DOHH2 (cell line): ENCODE measurements at regions not wholly inside any gene's neighbourhood (a gene's known extent, or its start where the extent isn't known, plus 50 kb on each side); places are given as distances from the start of the nearest gene placed in this dataset.

Source experiments
- H3F3A ChIP-seq: fragments of 200-600 bp; sonication (generic), shearing (Covaris generic); 2 replicates; pipeline ENCODE4 v1.6.0; 2016; ENCODE audit warnings: antibody characterized with exemption, mild to moderate bottlenecking; ENCODE audit not compliant: control insufficient read depth, insufficient read depth
- H3K27ac ChIP-seq: fragments of 200-600 bp; sonication (generic); 2 replicates; pipeline ENCODE4 v1.5.1; 2014; ENCODE audit warnings: low read depth, mild to moderate bottlenecking, low read length, moderate library complexity
- H3K27me3 ChIP-seq: fragments of 200-600 bp; sonication (generic); 2 replicates; pipeline ENCODE4 v1.6.1; 2014; ENCODE audit warnings: mild to moderate bottlenecking, low read length, mixed read lengths; ENCODE audit not compliant: control insufficient read depth
- H3K36me3 ChIP-seq: fragments of 200-600 bp; sonication (generic); 2 replicates; pipeline ENCODE4 v1.6.1; 2014; ENCODE audit warnings: mild to moderate bottlenecking, low read length, moderate library complexity, mixed read lengths; ENCODE audit not compliant: control insufficient read depth
- H3K4me1 ChIP-seq: fragments of 200-600 bp; sonication (generic); 2 replicates; pipeline ENCODE4 v1.6.1; 2014; ENCODE audit warnings: mild to moderate bottlenecking, low read length, mixed read lengths; ENCODE audit not compliant: control insufficient read depth
- H3K4me2 ChIP-seq: fragments of 200-600 bp; sonication (generic); 2 replicates; pipeline ENCODE4 v1.6.0; 2014; ENCODE audit warnings: mild to moderate bottlenecking, low read length, moderate library complexity
- H3K4me3 ChIP-seq: fragments of 200-600 bp; sonication (generic); 2 replicates; pipeline ENCODE4 v1.5.1; 2014; ENCODE audit warnings: mild to moderate bottlenecking, low read length, mixed read lengths
- H3K79me2 ChIP-seq: fragments of 200-600 bp; sonication (generic); 2 replicates; pipeline ENCODE4 v1.6.1; 2014; ENCODE audit warnings: mild to moderate bottlenecking, low read length, mixed read lengths; ENCODE audit not compliant: control insufficient read depth
- H3K9me2 ChIP-seq: fragments of 200-600 bp; sonication (generic); replicated peaks from 2 replicates; pipeline ENCODE4 v1.6.1; 2014; ENCODE audit warnings: mild to moderate bottlenecking, low read length, mixed read lengths; ENCODE audit not compliant: control insufficient read depth
- H3K9me3 ChIP-seq: fragments of 200-600 bp; sonication (generic); 2 replicates; pipeline ENCODE4 v1.6.1; 2014; ENCODE audit warnings: antibody characterized with exemption, low read length, mixed read lengths; ENCODE audit not compliant: control insufficient read depth, insufficient read depth
- H4K20me1 ChIP-seq: fragments of 200-600 bp; sonication (generic); 2 replicates; pipeline ENCODE4 v1.6.0; 2014; ENCODE audit warnings: low read depth, mild to moderate bottlenecking, antibody characterized with exemption, low read length, moderate library complexity; ENCODE audit not compliant: control insufficient read depth, insufficient read depth
- CTCF ChIP-seq: fragments of 200-600 bp; sonication (generic); IDR thresholded peaks from one replicate; pipeline ENCODE4 v1.5.1; 2014; ENCODE audit warnings: antibody characterized with exemption, mild to moderate bottlenecking, low read depth, low read length; ENCODE audit not compliant: poor library complexity, severe bottlenecking
- EZH2phosphoT487 ChIP-seq: fragments of 200-600 bp; sonication (generic); IDR thresholded peaks from 2 replicates; pipeline ENCODE4 v1.6.1; 2017; ENCODE audit warnings: borderline replicate concordance, mild to moderate bottlenecking, antibody characterized with exemption, low read length, moderate library complexity, mixed read lengths

- Histone ChIP-seq H3K79me2 (no peaks in the 10 kb centered on the region), H3K9me3 (no peaks in the 10 kb centered on the region), H3K9me2 (no peaks in the 10 kb centered on the region), H3K4me1 (peaks cover 12% of the 10 kb centered on the region), H3K27ac (no peak overlapping the region), H3F3A (peaks cover 4% of the 10 kb centered on the region; the same call in 1 of the 2 replicates), H3K4me3 (peak overlapping the region; percentile 16; the same call in 1 of the 2 replicates), H3K4me2 (peak overlapping the region; percentile 41), H3K36me3 (no peaks in the 10 kb centered on the region), H3K27me3 (no peaks in the 10 kb centered on the region), H4K20me1 (no peaks in the 10 kb centered on the region)
- no peak for TF ChIP-seq EZH2phosphoT487
- TF ChIP-seq CTCF, result peak; percentile 97
These were observed 157.8 kb upstream of the SLC1A4 start for GRCh38 chr2:64831134-64831976.

DNA sequence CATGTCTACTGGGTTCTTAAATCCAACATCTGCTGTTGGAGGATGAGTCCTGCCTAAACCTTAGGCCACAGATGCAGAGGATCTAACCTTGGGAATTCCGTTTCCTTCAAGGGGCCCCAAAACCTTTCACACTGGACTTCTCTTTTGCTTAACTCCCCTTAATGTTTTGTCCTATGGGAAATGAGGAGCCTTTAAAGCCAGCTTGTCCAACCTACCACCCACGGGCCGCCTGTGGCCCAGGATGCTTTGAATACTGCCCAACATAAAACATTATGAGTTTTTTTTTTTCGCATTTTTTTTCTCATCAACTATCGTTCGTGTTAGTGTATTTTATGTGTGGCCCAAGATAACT, 157.2 kb upstream of the SLC1A4 start:
- no peaks in the 10 kb centered on the region for H3K79me2 ChIP-seq
- H3F3A ChIP-seq, result peaks cover 4% of the 10 kb centered on the region; the same call in 1 of the 2 replicates
- H3K4me2 ChIP-seq, result no peak overlapping the region
- no peaks in the 10 kb centered on the region for H3K9me3 ChIP-seq
- no peaks in the 10 kb centered on the region for H4K20me1 ChIP-seq
- no peaks in the 10 kb centered on the region for H3K36me3 ChIP-seq
- peak; percentile 6 for TF ChIP-seq CTCF
- no peak for TF ChIP-seq EZH2phosphoT487
- H3K27ac ChIP-seq, result no peak overlapping the region
- H3K4me1 ChIP-seq, result peaks cover 12% of the 10 kb centered on the region
- no peaks in the 10 kb centered on the region for H3K9me2 ChIP-seq
- no peak overlapping the region for H3K4me3 ChIP-seq
- no peaks in the 10 kb centered on the region for H3K27me3 ChIP-seq

- H4K20me1 ChIP-seq, result no peaks in the 10 kb centered on the region
- H3K79me2 ChIP-seq, result no peaks in the 10 kb centered on the region
- peaks cover 4% of the 10 kb centered on the region; the same call in 1 of the 2 replicates for H3F3A ChIP-seq
- H3K4me3 ChIP-seq, result no peak overlapping the region
- no peaks in the 10 kb centered on the region for H3K9me3 ChIP-seq
- H3K36me3 ChIP-seq, result no peaks in the 10 kb centered on the region
- peaks cover 13% of the 10 kb centered on the region for H3K4me1 ChIP-seq
- no peak overlapping the region for H3K27ac ChIP-seq
- H3K4me2 ChIP-seq, result no peak overlapping the region
- H3K27me3 ChIP-seq, result no peaks in the 10 kb centered on the region
- H3K9me2 ChIP-seq, result no peaks in the 10 kb centered on the region
- TF ChIP-seq EZH2phosphoT487 (no peak), CTCF (no peak)
These were observed 156.3 kb upstream of the SLC1A4 start for GRCh38 chr2:64832936-64833335.
